HUES48 (cell line): ENCODE measurements at regions not wholly inside any gene's neighbourhood (a gene's known extent, or its start where the extent isn't known, plus 50 kb on each side); places are given as distances from the start of the nearest gene placed in this dataset.
A peak's percentile ranks its signal among the peaks of the same experiment; 100 is the strongest.

Experiments
- H3K27ac ChIP-seq: one replicate; pipeline ENCODE4 v1.7.0; 2013; ENCODE audit warnings: low read depth, low read length, inconsistent platforms
- H3K27me3 ChIP-seq: 2 replicates; pipeline ENCODE4 v1.6.1; 2013; ENCODE audit warnings: mild to moderate bottlenecking, low read length; ENCODE audit not compliant: control insufficient read depth, insufficient read depth
- H3K36me3 ChIP-seq: 2 replicates; pipeline ENCODE4 v1.6.1; 2013; ENCODE audit warnings: low read length; ENCODE audit not compliant: control insufficient read depth, insufficient read depth
- H3K4me1 ChIP-seq: 2 replicates; pipeline ENCODE4 v1.6.1; 2013; ENCODE audit warnings: mild to moderate bottlenecking, low read length; ENCODE audit not compliant: control insufficient read depth, insufficient read depth
- H3K4me3 ChIP-seq: 2 replicates; pipeline ENCODE4 v1.5.1; 2013; ENCODE audit warnings: mild to moderate bottlenecking, low read depth, low read length
- H3K9ac ChIP-seq: 2 replicates; pipeline ENCODE4 v1.6.1; 2013; ENCODE audit warnings: mild to moderate bottlenecking, low read depth, low read length, moderate library complexity
- H3K9me3 ChIP-seq: 2 replicates; pipeline ENCODE4 v1.6.1; 2013; ENCODE audit warnings: low read length; ENCODE audit not compliant: control insufficient read depth, insufficient read depth

DNA sequence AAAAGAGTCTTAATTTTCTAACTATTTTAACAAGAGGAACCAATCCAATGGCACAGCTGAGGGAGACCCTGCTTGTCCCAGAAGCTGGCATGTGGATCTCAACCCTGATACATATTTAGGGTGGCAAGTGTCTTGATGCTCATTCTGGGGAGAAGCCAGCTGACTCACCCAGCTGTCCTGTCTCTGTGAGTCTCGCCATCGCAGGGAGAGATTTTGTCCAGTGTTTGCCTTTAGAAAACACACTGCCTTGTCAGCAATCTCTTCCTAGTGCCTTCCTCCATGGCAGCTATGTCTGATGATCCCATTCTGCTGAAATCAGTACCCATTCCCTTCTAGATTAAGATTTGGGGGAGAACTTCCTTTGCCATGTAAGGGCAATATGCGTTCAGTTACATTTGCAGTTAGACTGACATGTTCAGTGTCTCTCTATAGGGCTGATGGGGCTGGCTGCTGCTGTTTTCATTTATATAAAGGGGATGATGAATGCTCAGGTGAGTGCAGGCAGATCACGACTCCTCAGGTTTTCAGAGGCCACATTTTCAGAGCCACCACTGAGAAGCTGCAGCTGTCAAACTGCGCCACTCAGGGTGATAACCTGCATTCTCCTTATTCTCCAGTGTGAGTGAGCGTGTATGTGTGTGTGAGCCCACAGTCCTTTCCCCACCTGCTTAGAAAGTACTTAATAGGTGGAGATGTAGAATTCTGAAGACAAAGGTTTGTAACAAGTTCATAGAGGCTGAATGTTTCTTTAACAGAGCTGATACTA is 217.0 kb downstream of the GAS1 start:
- Histone ChIP-seq H3K36me3 (no peaks in the 10 kb centered on the region), H3K9ac (no peak overlapping the region), H3K4me3 (no peak overlapping the region), H3K27me3 (no peaks in the 10 kb centered on the region), H3K4me1 (no peaks in the 10 kb centered on the region; the same call in 1 of the 2 replicates), H3K9me3 (no peaks in the 10 kb centered on the region), H3K27ac (no peak overlapping the region)

DNA sequence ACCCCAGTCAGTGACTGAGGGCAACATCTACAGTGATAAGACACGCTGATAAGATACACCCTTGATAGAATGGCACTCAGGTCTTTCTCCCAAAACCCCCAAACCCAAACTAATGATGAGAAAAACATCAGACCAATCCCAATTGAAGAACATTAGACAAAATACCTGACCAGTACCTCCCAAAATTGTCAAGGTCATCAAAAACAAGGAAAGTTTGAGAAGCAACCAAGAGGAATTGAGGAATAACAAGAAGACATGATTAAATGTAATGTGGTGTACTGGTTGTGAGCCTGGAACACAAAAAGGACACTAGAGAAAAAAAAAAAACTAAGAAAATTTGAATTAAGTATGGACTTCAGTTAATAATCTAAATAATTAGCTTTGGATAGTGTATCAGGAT is 222.8 kb downstream of the GAS1 start:
- Histone ChIP-seq H3K9ac (no peak overlapping the region), H3K27me3 (no peaks in the 10 kb centered on the region), H3K9me3 (no peaks in the 10 kb centered on the region), H3K27ac (no peak overlapping the region), H3K36me3 (no peaks in the 10 kb centered on the region), H3K4me3 (no peak overlapping the region), H3K4me1 (peaks cover 15% of the 10 kb centered on the region)

DNA sequence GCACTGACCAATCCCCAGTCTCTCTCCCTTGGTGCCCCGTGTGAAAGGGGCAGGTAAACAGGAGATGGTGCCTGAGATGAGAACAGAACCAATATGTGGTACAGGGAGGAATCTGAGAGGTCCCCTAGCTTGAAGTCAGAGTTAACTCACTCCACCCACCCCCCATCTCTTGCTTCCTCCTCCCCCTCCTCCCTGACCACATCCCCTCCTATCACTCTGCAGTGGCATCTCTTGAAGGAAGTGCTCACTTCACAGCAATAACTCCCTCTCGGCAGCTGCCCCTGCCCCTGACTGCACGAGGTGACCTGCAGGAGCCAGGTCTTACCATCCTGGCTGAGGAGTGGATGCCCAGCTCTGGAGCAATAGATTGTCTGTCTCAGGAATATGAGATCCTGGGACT is 224.0 kb downstream of the GAS1 start:
- Histone ChIP-seq H3K9ac (no peak overlapping the region), H3K4me1 (peaks cover 15% of the 10 kb centered on the region), H3K4me3 (no peak overlapping the region), H3K27me3 (no peaks in the 10 kb centered on the region), H3K27ac (no peak overlapping the region), H3K9me3 (no peaks in the 10 kb centered on the region), H3K36me3 (no peaks in the 10 kb centered on the region)

DNA sequence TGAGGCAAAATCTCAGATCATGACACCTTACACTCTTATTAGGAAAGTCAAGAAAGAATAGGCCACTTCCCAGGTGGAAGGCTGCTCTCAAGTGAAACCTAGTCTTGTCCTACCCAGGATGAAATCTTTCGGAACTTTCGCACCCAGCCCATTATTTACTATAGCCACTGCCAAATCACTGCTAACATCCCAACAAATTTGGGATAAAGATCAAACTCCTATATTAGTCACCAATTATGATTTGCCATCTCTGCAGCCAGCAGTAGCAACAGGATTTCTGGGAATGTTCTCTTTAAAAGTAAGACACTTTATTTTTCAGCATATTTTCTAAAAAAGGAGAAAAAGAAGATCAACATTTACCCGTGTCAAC is 224.6 kb downstream of the GAS1 start:
- no peaks in the 10 kb centered on the region for H3K36me3 ChIP-seq
- no peak overlapping the region for H3K4me3 ChIP-seq
- no peak overlapping the region for H3K9ac ChIP-seq
- H3K27ac ChIP-seq = no peak overlapping the region
- peaks cover 15% of the 10 kb centered on the region for H3K4me1 ChIP-seq
- no peaks in the 10 kb centered on the region for H3K9me3 ChIP-seq
- no peaks in the 10 kb centered on the region for H3K27me3 ChIP-seq

DNA sequence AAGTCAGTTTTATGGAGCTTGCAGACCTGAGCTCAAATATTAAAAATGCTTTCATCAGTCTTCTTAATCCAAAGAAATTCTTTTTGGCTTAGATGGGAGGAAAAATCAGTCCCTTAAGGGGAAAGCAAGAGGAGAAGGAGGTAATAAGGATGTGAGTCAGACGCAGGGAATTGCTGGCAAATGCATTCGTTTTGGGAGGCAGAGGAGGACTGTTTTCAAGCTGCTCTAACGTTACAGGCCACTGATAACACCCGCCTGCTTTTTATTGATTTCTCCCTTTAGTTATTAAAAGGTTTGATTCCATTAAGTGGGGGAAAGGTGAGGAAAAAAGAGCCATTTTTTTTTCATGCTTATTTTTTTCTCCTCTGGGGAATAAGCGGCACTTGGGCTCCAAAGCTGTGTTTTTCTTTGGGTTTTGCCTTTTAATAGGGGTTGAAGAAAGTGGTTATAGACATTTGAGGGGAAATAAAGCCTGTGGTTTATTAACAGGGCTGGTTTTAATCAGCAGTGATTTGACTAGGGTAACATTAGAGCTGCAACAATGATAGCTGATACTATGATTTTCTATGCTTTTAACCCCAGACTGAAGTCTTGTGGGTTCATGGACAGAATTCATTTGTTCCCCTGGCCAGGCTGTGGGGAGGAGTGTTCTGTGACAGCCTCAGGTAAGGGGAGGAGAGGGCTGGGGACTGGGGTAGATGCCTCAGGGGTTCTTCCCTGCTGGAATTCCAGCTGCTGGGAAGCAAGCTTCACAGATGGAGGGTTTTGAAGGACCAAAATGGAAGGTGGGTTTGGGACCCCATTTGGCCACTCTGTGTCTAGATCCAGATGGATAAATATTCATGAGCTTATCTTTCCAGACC is 225.2 kb downstream of the GAS1 start:
- no peak overlapping the region for H3K9ac ChIP-seq
- H3K36me3 ChIP-seq = no peaks in the 10 kb centered on the region
- H3K9me3 ChIP-seq = no peaks in the 10 kb centered on the region
- H3K4me1 ChIP-seq = peaks cover 15% of the 10 kb centered on the region
- H3K4me3 ChIP-seq = no peak overlapping the region
- no peaks in the 10 kb centered on the region for H3K27me3 ChIP-seq
- H3K27ac ChIP-seq = peak overlapping the region; percentile 38

DNA sequence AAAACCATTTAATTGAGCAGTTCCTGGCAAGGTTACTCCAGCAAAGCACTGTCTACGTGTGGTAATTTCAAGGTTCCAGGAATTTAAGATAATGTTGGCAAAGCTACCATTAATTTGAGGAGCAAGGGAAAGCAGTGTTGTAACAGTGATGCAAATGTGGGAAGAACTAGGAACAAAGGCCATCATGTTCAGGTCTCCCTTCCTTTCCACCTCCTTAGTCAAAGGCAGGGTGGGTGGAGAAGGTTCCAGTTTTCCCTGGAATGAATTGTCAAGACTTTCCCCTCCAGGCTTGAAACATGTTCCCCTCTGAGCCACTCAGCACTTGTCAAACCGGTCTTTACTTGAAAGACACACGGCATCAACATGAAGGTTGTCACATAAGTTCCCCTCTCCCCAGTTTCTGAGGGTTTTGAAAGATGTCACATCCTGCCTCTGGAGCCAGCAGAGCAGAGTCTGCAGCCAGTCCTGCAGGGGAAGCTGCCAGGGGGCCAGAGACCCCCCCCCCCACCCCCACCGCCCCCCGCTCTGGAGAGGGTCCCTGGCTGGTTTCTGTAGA is 226.0 kb downstream of the GAS1 start:
- Histone ChIP-seq H3K9ac (no peak overlapping the region), H3K36me3 (no peaks in the 10 kb centered on the region), H3K4me1 (peaks cover 15% of the 10 kb centered on the region), H3K9me3 (no peaks in the 10 kb centered on the region), H3K27me3 (no peaks in the 10 kb centered on the region), H3K4me3 (no peak overlapping the region), H3K27ac (peak overlapping the region; percentile 38)

DNA sequence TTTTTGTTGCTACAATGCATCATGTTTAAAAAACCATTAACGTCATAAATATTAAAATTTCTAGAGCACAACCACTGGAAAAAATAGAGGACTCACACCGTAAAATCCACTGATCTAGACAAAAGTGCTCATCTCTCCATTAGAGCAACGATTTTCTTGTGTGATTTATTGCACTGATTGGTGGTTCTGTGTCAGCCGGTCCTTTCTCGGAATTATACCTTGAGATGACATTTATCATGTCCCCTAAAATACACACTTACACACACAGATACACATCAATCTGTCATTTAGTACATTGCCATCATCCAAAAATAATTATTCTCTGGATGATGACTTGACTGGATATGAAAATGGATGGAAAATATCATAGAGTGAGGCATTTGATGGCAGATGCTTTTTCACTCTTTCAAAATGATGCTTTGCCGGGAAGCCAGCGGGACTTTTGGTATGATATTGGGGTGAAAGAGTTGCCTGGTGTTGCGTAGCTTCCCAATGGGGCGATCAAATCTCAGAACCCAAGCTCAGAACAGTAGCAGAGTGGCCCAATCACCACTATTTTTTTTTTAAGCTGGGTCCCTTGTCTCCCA is 226.6 kb downstream of the GAS1 start:
- Histone ChIP-seq H3K4me1 (peaks cover 15% of the 10 kb centered on the region), H3K27me3 (no peaks in the 10 kb centered on the region), H3K4me3 (no peak overlapping the region), H3K9ac (no peak overlapping the region), H3K36me3 (no peaks in the 10 kb centered on the region), H3K9me3 (no peaks in the 10 kb centered on the region), H3K27ac (peak overlapping the region; percentile 13)

DNA sequence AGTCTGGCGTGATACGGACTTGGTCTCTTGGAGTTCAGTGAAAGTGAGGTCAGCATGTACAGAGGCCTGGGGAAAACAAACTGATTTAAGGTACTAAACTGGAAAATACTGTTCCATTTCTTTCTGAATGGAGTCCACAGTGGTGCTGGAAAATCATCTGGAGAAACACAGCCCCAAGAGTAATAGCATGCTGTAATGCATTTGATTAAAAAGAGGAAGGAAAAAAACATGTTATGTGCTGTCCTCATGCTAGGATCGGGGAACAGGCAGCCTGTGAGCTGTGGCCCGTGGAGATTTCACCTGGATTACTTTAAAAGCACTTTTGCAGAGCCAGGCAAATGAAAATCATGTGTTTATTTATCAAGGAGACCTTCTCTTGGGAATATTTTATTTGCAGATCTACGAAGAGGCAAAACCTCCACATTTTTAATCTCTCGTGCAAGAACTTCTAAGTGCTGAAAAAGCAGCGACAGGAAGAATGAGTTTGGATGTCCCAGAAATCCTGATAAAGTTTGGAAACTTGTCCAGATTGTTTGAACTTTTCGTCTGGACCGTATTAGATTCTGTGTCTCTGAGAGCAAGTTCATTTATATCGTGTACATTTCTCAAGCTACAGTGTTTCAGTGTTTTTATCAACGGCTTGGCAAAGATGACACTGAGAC is 228.8 kb downstream of the GAS1 start:
- Histone ChIP-seq H3K27me3 (no peaks in the 10 kb centered on the region), H3K27ac (no peak overlapping the region), H3K36me3 (no peaks in the 10 kb centered on the region), H3K4me3 (no peak overlapping the region), H3K9ac (no peak overlapping the region), H3K9me3 (no peaks in the 10 kb centered on the region), H3K4me1 (peaks cover 15% of the 10 kb centered on the region)

DNA sequence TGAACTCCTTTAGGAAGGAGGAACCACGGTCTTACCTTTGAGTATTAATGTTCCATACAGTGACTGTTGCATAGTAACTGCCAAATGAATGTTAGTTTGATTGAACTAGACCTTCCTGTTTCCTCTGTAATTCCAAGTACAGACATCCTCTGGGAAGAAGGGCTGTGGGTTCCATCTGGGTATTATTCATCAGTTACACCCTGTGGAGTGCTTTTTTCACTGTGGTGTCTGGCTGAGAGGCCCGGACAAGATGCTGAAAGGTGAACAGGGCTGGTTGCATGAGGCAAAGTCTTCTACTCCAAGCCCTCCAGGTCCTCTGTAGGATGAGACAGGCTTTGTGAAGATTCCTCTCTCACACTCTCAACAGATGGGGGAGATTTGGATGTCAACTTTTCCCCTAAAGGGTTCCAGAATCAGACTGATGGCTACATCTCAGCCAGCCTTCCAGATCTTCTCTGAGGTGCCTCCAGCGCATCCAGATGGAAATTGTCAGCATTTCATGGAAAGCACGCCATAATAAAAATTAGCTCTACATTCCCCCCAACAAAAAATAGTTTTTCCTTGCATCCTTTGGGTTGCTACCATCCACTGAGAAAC is 230.9 kb downstream of the GAS1 start:
- Histone ChIP-seq H3K4me1 (peaks cover 6% of the 10 kb centered on the region), H3K36me3 (no peaks in the 10 kb centered on the region), H3K9me3 (no peaks in the 10 kb centered on the region), H3K4me3 (no peak overlapping the region), H3K27me3 (no peaks in the 10 kb centered on the region), H3K9ac (no peak overlapping the region), H3K27ac (no peak overlapping the region)

DNA sequence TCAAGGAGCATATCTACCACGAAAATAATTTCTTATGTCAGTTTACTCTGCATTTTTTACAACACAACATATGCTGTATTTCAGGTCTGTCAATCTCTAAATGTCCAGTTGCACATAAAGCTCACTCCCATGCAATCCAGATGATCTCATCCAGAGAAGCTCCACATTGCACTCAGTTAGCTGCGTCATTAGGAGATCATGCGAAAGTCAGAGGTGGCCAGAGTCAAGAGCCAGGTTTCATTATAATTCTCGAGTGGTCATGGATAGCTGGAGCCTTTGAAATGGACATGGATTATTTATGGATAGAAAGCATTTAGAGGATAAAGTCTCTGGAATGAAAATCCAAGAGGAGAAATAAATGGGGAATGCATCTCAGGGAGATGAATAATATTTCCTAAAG is 232.3 kb downstream of the GAS1 start:
- Histone ChIP-seq H3K4me1 (no peaks in the 10 kb centered on the region), H3K4me3 (no peak overlapping the region), H3K9ac (no peak overlapping the region), H3K27me3 (no peaks in the 10 kb centered on the region), H3K36me3 (no peaks in the 10 kb centered on the region), H3K27ac (no peak overlapping the region), H3K9me3 (no peaks in the 10 kb centered on the region)
